OCI-LY7 (cell line): ENCODE measurements at regions not wholly inside any gene's neighbourhood (a gene's known extent, or its start where the extent isn't known, plus 50 kb on each side); places are given as distances from the start of the nearest gene placed in this dataset.

ENCODE experiments used
- EZH2phosphoT487 ChIP-seq: fragments of 200-600 bp; sonication (generic); IDR thresholded peaks from 2 replicates; pipeline ENCODE4 v1.6.1; 2018; ENCODE audit warnings: low read depth, borderline replicate concordance, mild to moderate bottlenecking, mixed run types, antibody characterized with exemption, low read length, moderate library complexity, mixed read lengths
- TF ChIP-seq, protein P1 (sequence below): fragments of 200-600 bp; sonication (generic); conservative IDR thresholded peaks from 2 replicates; pipeline ENCODE4 v1.5.1; 2014; ENCODE audit warnings: mild to moderate bottlenecking, antibody characterized with exemption, low read length, moderate library complexity, mixed read lengths

GRCh38 chr7:42469341-42469740 is 232.3 kb upstream of the GLI3 start:
- TF ChIP-seq, protein P1, sequence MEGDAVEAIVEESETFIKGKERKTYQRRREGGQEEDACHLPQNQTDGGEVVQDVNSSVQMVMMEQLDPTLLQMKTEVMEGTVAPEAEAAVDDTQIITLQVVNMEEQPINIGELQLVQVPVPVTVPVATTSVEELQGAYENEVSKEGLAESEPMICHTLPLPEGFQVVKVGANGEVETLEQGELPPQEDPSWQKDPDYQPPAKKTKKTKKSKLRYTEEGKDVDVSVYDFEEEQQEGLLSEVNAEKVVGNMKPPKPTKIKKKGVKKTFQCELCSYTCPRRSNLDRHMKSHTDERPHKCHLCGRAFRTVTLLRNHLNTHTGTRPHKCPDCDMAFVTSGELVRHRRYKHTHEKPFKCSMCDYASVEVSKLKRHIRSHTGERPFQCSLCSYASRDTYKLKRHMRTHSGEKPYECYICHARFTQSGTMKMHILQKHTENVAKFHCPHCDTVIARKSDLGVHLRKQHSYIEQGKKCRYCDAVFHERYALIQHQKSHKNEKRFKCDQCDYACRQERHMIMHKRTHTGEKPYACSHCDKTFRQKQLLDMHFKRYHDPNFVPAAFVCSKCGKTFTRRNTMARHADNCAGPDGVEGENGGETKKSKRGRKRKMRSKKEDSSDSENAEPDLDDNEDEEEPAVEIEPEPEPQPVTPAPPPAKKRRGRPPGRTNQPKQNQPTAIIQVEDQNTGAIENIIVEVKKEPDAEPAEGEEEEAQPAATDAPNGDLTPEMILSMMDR: no peak
- TF ChIP-seq EZH2phosphoT487: no peak
